ENCODE measurements at regions not wholly inside any gene's neighbourhood (a gene's known extent, or its start where the extent isn't known, plus 50 kb on each side); places are given as distances from the start of the nearest gene placed in this dataset.

GRCh38 chr10:125331056-125331455 lies 170.7 kb upstream of the CTBP2 start:
- Mint-ChIP-seq H3K9me3 (no peaks in the 10 kb centered on the region), H3K4me1 (ENCODE audit: low read depth) (no peaks in the 10 kb centered on the region), H3K36me3 (ENCODE audit: low read depth) (no peaks in the 10 kb centered on the region), H3K27me3 (ENCODE audit: low read depth) (no peaks in the 10 kb centered on the region), H3K4me3 (no peak overlapping the region), H3K27ac (no peak overlapping the region)

GRCh38 chr10:125329056-125329455 lies 168.7 kb upstream of the CTBP2 start:
- Mint-ChIP-seq H3K4me3 (no peak overlapping the region), H3K4me1 (ENCODE audit: low read depth) (no peaks in the 10 kb centered on the region), H3K36me3 (ENCODE audit: low read depth) (no peaks in the 10 kb centered on the region), H3K9me3 (peaks cover 7% of the 10 kb centered on the region), H3K27me3 (ENCODE audit: low read depth) (no peaks in the 10 kb centered on the region), H3K27ac (no peak overlapping the region)

GRCh38 chr10:125325326-125325725 lies 165.0 kb upstream of the CTBP2 start:
- Mint-ChIP-seq H3K27ac (no peak overlapping the region), H3K4me1 (ENCODE audit: low read depth) (no peaks in the 10 kb centered on the region), H3K36me3 (ENCODE audit: low read depth) (no peaks in the 10 kb centered on the region), H3K4me3 (no peak overlapping the region), H3K27me3 (ENCODE audit: low read depth) (no peaks in the 10 kb centered on the region), H3K9me3 (peaks cover 17% of the 10 kb centered on the region)

DNA sequence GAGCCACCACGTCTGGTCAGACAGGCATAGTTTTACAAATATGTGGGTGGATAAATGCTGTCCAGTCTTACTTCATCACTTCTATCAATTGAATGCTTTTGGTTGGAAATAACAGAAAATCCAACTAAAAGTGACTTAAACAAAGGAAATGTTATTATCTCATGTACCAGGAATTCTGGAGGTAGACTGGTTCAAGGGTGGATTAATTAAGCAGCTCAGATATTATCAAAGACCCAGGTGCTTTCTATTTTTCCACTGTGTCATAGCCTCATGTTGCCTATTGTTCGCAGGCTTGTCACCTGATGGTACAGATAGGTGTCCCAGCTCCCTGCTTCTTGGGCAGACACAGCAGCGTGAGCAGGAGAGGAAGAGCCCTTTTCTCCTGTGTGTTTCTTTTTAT lies 156.1 kb upstream of the CTBP2 start:
- Mint-ChIP-seq H3K4me1 (ENCODE audit: low read depth) (no peaks in the 10 kb centered on the region), H3K27me3 (ENCODE audit: low read depth) (no peaks in the 10 kb centered on the region), H3K27ac (no peak overlapping the region), H3K4me3 (no peak overlapping the region), H3K36me3 (ENCODE audit: low read depth) (no peaks in the 10 kb centered on the region), H3K9me3 (peaks cover 6% of the 10 kb centered on the region)

DNA sequence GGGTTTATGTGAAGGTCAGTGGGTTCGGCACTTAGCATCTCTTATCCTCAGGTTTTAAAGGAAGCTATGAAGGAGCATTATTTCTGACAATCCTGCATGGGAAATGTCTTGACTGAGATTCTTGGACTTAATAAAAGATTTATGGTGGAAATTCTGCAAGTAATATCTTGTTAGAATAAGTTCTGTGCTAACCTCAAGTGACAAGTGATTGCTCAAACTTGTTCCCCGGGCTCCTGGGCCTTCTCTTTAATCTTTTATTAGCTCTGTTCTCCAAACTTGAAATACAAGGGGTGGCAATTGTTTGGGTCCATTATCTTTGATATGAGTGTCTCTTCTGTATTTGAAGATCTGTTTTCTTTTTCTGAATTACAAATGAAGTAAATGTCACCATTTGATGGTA lies 140.6 kb upstream of the CTBP2 start:
- Mint-ChIP-seq H3K27ac (no peak overlapping the region), H3K9me3 (no peaks in the 10 kb centered on the region), H3K4me3 (no peak overlapping the region), H3K4me1 (ENCODE audit: low read depth) (no peaks in the 10 kb centered on the region), H3K27me3 (ENCODE audit: low read depth) (no peaks in the 10 kb centered on the region), H3K36me3 (ENCODE audit: low read depth) (no peaks in the 10 kb centered on the region)

DNA sequence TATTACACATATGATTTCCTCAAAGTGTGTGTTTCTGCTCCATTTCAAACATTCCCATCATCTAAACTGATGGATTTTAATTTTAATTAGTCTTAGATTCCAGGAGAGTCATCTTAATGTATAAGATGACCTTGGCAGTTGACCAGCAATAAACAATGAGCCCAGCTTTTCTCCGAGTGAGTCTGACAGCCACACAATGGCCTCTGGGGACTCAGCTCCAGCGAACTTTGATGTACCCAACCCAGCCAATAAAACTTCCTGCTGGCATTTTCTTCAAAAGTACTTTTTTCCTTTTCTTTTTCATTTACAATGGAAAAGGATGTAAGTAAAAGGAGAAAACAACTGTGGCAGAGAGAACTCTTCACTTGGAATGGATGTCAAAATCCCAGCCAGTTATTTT lies 139.1 kb upstream of the CTBP2 start:
- no peaks in the 10 kb centered on the region for H3K36me3 Mint-ChIP-seq (ENCODE audit: low read depth)
- no peak overlapping the region for H3K27ac Mint-ChIP-seq
- no peaks in the 10 kb centered on the region for H3K4me1 Mint-ChIP-seq (ENCODE audit: low read depth)
- H3K9me3 Mint-ChIP-seq, result no peaks in the 10 kb centered on the region
- no peak overlapping the region for H3K4me3 Mint-ChIP-seq
- no peaks in the 10 kb centered on the region for H3K27me3 Mint-ChIP-seq (ENCODE audit: low read depth)

- Mint-ChIP-seq H3K4me1 (ENCODE audit: low read depth) (no peaks in the 10 kb centered on the region), H3K27ac (no peak overlapping the region), H3K27me3 (ENCODE audit: low read depth) (no peaks in the 10 kb centered on the region), H3K36me3 (ENCODE audit: low read depth) (no peaks in the 10 kb centered on the region), H3K4me3 (no peak overlapping the region), H3K9me3 (no peaks in the 10 kb centered on the region)
Observed at GRCh38 chr10:125296598-125296997, 136.2 kb upstream of the CTBP2 start.

- Mint-ChIP-seq H3K9me3 (no peaks in the 10 kb centered on the region), H3K27me3 (ENCODE audit: low read depth) (no peaks in the 10 kb centered on the region), H3K4me1 (ENCODE audit: low read depth) (no peaks in the 10 kb centered on the region), H3K4me3 (no peak overlapping the region), H3K36me3 (ENCODE audit: low read depth) (no peaks in the 10 kb centered on the region), H3K27ac (no peak overlapping the region)
Observed at GRCh38 chr10:125294109-125294508, 133.7 kb upstream of the CTBP2 start.

DNA sequence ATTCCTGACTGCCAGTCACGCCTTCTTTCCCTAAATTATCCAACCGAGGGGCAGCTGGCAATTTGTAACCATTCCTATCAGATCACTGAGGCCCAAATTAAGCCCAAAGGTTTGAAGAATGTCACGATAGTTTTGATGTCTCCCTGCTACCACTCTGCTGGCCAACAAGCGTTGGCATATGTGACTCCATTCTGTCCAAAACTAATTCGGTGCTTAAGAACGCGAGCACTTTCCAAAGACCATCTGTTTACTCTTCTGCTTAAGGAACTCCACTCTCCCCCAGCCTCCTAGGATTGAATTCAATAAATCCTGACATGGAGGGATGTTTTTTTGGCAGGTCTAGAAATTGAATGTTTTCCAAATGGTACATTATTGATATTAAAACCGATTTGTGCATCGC lies 131.5 kb upstream of the CTBP2 start:
- Mint-ChIP-seq H3K9me3 (no peaks in the 10 kb centered on the region), H3K27me3 (ENCODE audit: low read depth) (no peaks in the 10 kb centered on the region), H3K27ac (no peak overlapping the region), H3K4me1 (ENCODE audit: low read depth) (no peaks in the 10 kb centered on the region), H3K4me3 (no peak overlapping the region), H3K36me3 (ENCODE audit: low read depth) (no peaks in the 10 kb centered on the region)

GRCh38 chr10:125289461-125289860 lies 129.1 kb upstream of the CTBP2 start:
- no peak overlapping the region for H3K4me3 Mint-ChIP-seq
- H3K4me1 Mint-ChIP-seq (ENCODE audit: low read depth), result no peaks in the 10 kb centered on the region
- H3K36me3 Mint-ChIP-seq (ENCODE audit: low read depth), result no peaks in the 10 kb centered on the region
- no peaks in the 10 kb centered on the region for H3K27me3 Mint-ChIP-seq (ENCODE audit: low read depth)
- no peak overlapping the region for H3K27ac Mint-ChIP-seq
- H3K9me3 Mint-ChIP-seq, result no peaks in the 10 kb centered on the region

- H3K36me3 Mint-ChIP-seq (ENCODE audit: low read depth), result no peaks in the 10 kb centered on the region
- no peak overlapping the region for H3K27ac Mint-ChIP-seq
- H3K4me3 Mint-ChIP-seq, result no peak overlapping the region
- H3K9me3 Mint-ChIP-seq, result no peaks in the 10 kb centered on the region
- H3K27me3 Mint-ChIP-seq (ENCODE audit: low read depth), result no peaks in the 10 kb centered on the region
- H3K4me1 Mint-ChIP-seq (ENCODE audit: low read depth), result no peaks in the 10 kb centered on the region
Observed at GRCh38 chr10:125284875-125285597, 124.7 kb upstream of the CTBP2 start.

GRCh38 chr10:125283836-125284614 lies 123.7 kb upstream of the CTBP2 start:
- H3K27me3 Mint-ChIP-seq (ENCODE audit: low read depth), result no peaks in the 10 kb centered on the region
- no peak overlapping the region for H3K27ac Mint-ChIP-seq
- H3K36me3 Mint-ChIP-seq (ENCODE audit: low read depth), result no peaks in the 10 kb centered on the region
- no peaks in the 10 kb centered on the region for H3K9me3 Mint-ChIP-seq
- H3K4me1 Mint-ChIP-seq (ENCODE audit: low read depth), result no peaks in the 10 kb centered on the region
- no peak overlapping the region for H3K4me3 Mint-ChIP-seq

DNA sequence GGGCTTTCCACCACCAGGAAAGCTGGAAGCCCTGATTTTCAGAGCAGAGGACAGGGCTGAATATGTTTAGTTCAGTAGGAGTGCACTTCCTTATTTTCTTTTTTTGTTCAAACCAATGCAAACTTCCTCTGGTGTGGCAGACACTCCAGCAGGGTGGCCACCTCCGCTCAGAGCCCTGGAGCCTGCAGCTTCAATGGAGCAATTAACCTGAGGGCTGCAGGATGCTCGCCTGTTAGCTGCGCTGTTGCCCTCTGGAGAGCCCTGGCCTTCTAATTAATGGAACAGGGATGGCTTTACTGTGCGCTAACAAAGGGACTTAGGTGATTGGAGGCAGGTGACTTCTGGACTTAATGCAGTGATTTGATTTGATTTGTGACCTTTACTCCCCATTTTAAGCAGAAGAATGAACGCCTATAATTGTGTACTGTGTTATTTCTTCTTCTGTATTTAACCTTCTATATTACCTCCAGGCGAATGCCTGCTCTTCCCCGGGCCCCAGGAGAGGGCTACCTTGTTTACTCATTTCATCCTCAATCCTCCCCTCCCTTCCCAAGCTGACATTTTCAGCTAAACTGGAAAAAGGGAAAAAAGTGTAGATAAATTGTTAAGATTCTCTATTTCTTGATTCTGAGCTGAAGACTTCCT lies 123.0 kb upstream of the CTBP2 start:
- no peaks in the 10 kb centered on the region for H3K9me3 Mint-ChIP-seq
- H3K4me1 Mint-ChIP-seq (ENCODE audit: low read depth), result no peaks in the 10 kb centered on the region
- no peak overlapping the region for H3K27ac Mint-ChIP-seq
- H3K27me3 Mint-ChIP-seq (ENCODE audit: low read depth), result no peaks in the 10 kb centered on the region
- no peak overlapping the region for H3K4me3 Mint-ChIP-seq
- no peaks in the 10 kb centered on the region for H3K36me3 Mint-ChIP-seq (ENCODE audit: low read depth)

- Mint-ChIP-seq H3K27me3 (ENCODE audit: low read depth) (no peaks in the 10 kb centered on the region), H3K4me1 (ENCODE audit: low read depth) (no peaks in the 10 kb centered on the region), H3K27ac (no peak overlapping the region), H3K9me3 (no peaks in the 10 kb centered on the region), H3K36me3 (ENCODE audit: low read depth) (no peaks in the 10 kb centered on the region), H3K4me3 (no peak overlapping the region)
Observed at GRCh38 chr10:125281091-125281490, 120.7 kb upstream of the CTBP2 start.

- Mint-ChIP-seq H3K4me1 (ENCODE audit: low read depth) (no peaks in the 10 kb centered on the region), H3K9me3 (no peaks in the 10 kb centered on the region), H3K4me3 (no peak overlapping the region), H3K36me3 (ENCODE audit: low read depth) (no peaks in the 10 kb centered on the region), H3K27ac (no peak overlapping the region), H3K27me3 (ENCODE audit: low read depth) (no peaks in the 10 kb centered on the region)
Observed at GRCh38 chr10:125276133-125276532, 115.8 kb upstream of the CTBP2 start.
